Central memory CD8-positive, alpha-beta T cell (primary cell): ENCODE measurements at regions not wholly inside any gene's neighbourhood (a gene's known extent, or its start where the extent isn't known, plus 50 kb on each side); places are given as distances from the start of the nearest gene placed in this dataset.

ENCODE experiments used
- ATAC-seq: fragments of 150-1000 bp; cut with Tn5 transposase; replicated peaks from 2 replicates; pipeline ENCODE4 v1.10.0; 2022; ENCODE audit warnings: mild to moderate bottlenecking, moderate FRiP score, moderate number of reproducible peaks; ENCODE audit not compliant: poor library complexity, severe bottlenecking; ENCODE audit errors: extremely low read depth
- DNase-seq, 2 donors: peaks; one replicate each; pipeline ENCODE4 v3.0.0; 2021; ENCODE audit warnings: low spot score in 2 of 2
- H3K27ac Mint-ChIP-seq: one replicate; pipeline ENCODE4 v1.8.0; 2022; ENCODE audit warnings: low read depth, mild to moderate bottlenecking, moderate library complexity, mixed read lengths
- H3K27me3 Mint-ChIP-seq: one replicate; pipeline ENCODE4 v1.8.0; 2022; ENCODE audit warnings: mixed read lengths
- H3K36me3 Mint-ChIP-seq: one replicate; pipeline ENCODE4 v1.8.0; 2022; ENCODE audit warnings: mild to moderate bottlenecking, moderate library complexity, mixed read lengths; ENCODE audit not compliant: insufficient read depth
- H3K4me1 Mint-ChIP-seq: one replicate; pipeline ENCODE4 v1.8.0; 2022; ENCODE audit warnings: mixed read lengths
- H3K4me3 Mint-ChIP-seq: one replicate; pipeline ENCODE4 v1.8.0; 2022; ENCODE audit warnings: mild to moderate bottlenecking, moderate library complexity, mixed read lengths
- H3K9me3 Mint-ChIP-seq: one replicate; pipeline ENCODE4 v1.8.0; 2022; ENCODE audit warnings: mixed read lengths

- H3K27me3 Mint-ChIP-seq: peaks cover 56% of the 10 kb centered on the region
- no peak for ATAC-seq
Observed at GRCh38 chr5:71932131-71932654, 175.1 kb upstream of the MAP1B start.

GRCh38 chr5:71932655-71933338 lies 174.5 kb upstream of the MAP1B start:
- ATAC-seq (no peak), DNase-seq (no peak)
- H3K9me3 Mint-ChIP-seq: no peaks in the 10 kb centered on the region
- H3K27ac Mint-ChIP-seq: no peak overlapping the region
- H3K4me1 Mint-ChIP-seq: no peaks in the 10 kb centered on the region
- no peak overlapping the region for H3K4me3 Mint-ChIP-seq
- H3K36me3 Mint-ChIP-seq: no peaks in the 10 kb centered on the region
- peaks cover 56% of the 10 kb centered on the region for H3K27me3 Mint-ChIP-seq

More at GRCh38 chr5:71932131-71932654, 175.1 kb upstream of the MAP1B start:
- H3K4me1 Mint-ChIP-seq: no peaks in the 10 kb centered on the region
- no peak overlapping the region for H3K4me3 Mint-ChIP-seq
- no peak overlapping the region for H3K27ac Mint-ChIP-seq
- H3K9me3 Mint-ChIP-seq: no peaks in the 10 kb centered on the region
- H3K36me3 Mint-ChIP-seq: no peaks in the 10 kb centered on the region
- no peak for DNase-seq

GRCh38 chr5:71934322-71934721 lies 173.0 kb upstream of the MAP1B start:
- no peaks in the 10 kb centered on the region for H3K36me3 Mint-ChIP-seq
- no peak overlapping the region for H3K4me3 Mint-ChIP-seq
- H3K27me3 Mint-ChIP-seq: peaks cover 69% of the 10 kb centered on the region
- DNase-seq (no peak), ATAC-seq (no peak)
- H3K27ac Mint-ChIP-seq: no peak overlapping the region
- H3K4me1 Mint-ChIP-seq: no peaks in the 10 kb centered on the region
- H3K9me3 Mint-ChIP-seq: no peaks in the 10 kb centered on the region

GRCh38 chr5:71937921-71938698 lies 169.2 kb upstream of the MAP1B start:
- H3K27ac Mint-ChIP-seq: no peak overlapping the region
- H3K4me1 Mint-ChIP-seq: no peaks in the 10 kb centered on the region
- no peak overlapping the region for H3K4me3 Mint-ChIP-seq
- H3K9me3 Mint-ChIP-seq: no peaks in the 10 kb centered on the region
- ATAC-seq: no peak
- H3K27me3 Mint-ChIP-seq: peaks cover 53% of the 10 kb centered on the region
- H3K36me3 Mint-ChIP-seq: no peaks in the 10 kb centered on the region
- DNase-seq: no peak

- peaks cover 51% of the 10 kb centered on the region for H3K27me3 Mint-ChIP-seq
Observed at GRCh38 chr5:71938895-71939294, 168.4 kb upstream of the MAP1B start.

GRCh38 chr5:71939452-71940230 lies 167.6 kb upstream of the MAP1B start:
- ATAC-seq (no peak), DNase-seq (no peak)
- H3K4me3 Mint-ChIP-seq: no peak overlapping the region
- H3K27ac Mint-ChIP-seq: no peak overlapping the region
- H3K36me3 Mint-ChIP-seq: no peaks in the 10 kb centered on the region
- peaks cover 51% of the 10 kb centered on the region for H3K27me3 Mint-ChIP-seq
- no peaks in the 10 kb centered on the region for H3K9me3 Mint-ChIP-seq
- H3K4me1 Mint-ChIP-seq: no peaks in the 10 kb centered on the region

More at GRCh38 chr5:71938895-71939294, 168.4 kb upstream of the MAP1B start:
- no peaks in the 10 kb centered on the region for H3K9me3 Mint-ChIP-seq
- no peak for DNase-seq
- no peaks in the 10 kb centered on the region for H3K4me1 Mint-ChIP-seq
- H3K27ac Mint-ChIP-seq: no peak overlapping the region
- H3K4me3 Mint-ChIP-seq: no peak overlapping the region
- no peak for ATAC-seq
- H3K36me3 Mint-ChIP-seq: no peaks in the 10 kb centered on the region

- no peak overlapping the region for H3K4me3 Mint-ChIP-seq
- no peaks in the 10 kb centered on the region for H3K9me3 Mint-ChIP-seq
- H3K27me3 Mint-ChIP-seq: peaks cover 56% of the 10 kb centered on the region
- ATAC-seq (no peak), DNase-seq (no peak)
- no peak overlapping the region for H3K27ac Mint-ChIP-seq
- H3K36me3 Mint-ChIP-seq: no peaks in the 10 kb centered on the region
- no peaks in the 10 kb centered on the region for H3K4me1 Mint-ChIP-seq
Observed at GRCh38 chr5:71943874-71944273, 163.4 kb upstream of the MAP1B start.

GRCh38 chr5:71945436-71945835 lies 161.8 kb upstream of the MAP1B start:
- no peaks in the 10 kb centered on the region for H3K9me3 Mint-ChIP-seq
- DNase-seq: no peak
- no peak for ATAC-seq
- H3K27ac Mint-ChIP-seq: no peak overlapping the region
- H3K4me3 Mint-ChIP-seq: no peak overlapping the region
- no peaks in the 10 kb centered on the region for H3K36me3 Mint-ChIP-seq
- no peaks in the 10 kb centered on the region for H3K4me1 Mint-ChIP-seq
- H3K27me3 Mint-ChIP-seq: peaks cover 40% of the 10 kb centered on the region

GRCh38 chr5:71946343-71947030 lies 160.8 kb upstream of the MAP1B start:
- Mint-ChIP-seq H3K36me3 (no peaks in the 10 kb centered on the region), H3K4me3 (no peak overlapping the region), H3K27ac (no peak overlapping the region), H3K27me3 (peaks cover 45% of the 10 kb centered on the region), H3K9me3 (no peaks in the 10 kb centered on the region), H3K4me1 (no peaks in the 10 kb centered on the region)
- DNase-seq (no peak), ATAC-seq (no peak)

- no peak for ATAC-seq
- Mint-ChIP-seq H3K9me3 (no peaks in the 10 kb centered on the region), H3K4me1 (no peaks in the 10 kb centered on the region)
Observed at GRCh38 chr5:71948206-71948605, 159.1 kb upstream of the MAP1B start.

GRCh38 chr5:71949772-71950171 lies 157.5 kb upstream of the MAP1B start:
- Mint-ChIP-seq H3K9me3 (no peaks in the 10 kb centered on the region), H3K27ac (no peak overlapping the region), H3K4me1 (no peaks in the 10 kb centered on the region), H3K4me3 (no peak overlapping the region), H3K36me3 (no peaks in the 10 kb centered on the region), H3K27me3 (peaks cover 36% of the 10 kb centered on the region)
- DNase-seq: no peak
- no peak for ATAC-seq

More at GRCh38 chr5:71948206-71948605, 159.1 kb upstream of the MAP1B start:
- DNase-seq: no peak
- H3K27me3 Mint-ChIP-seq: peaks cover 50% of the 10 kb centered on the region
- H3K36me3 Mint-ChIP-seq: no peaks in the 10 kb centered on the region
- no peak overlapping the region for H3K27ac Mint-ChIP-seq
- no peak overlapping the region for H3K4me3 Mint-ChIP-seq

- no peak overlapping the region for H3K27ac Mint-ChIP-seq
- no peak overlapping the region for H3K4me3 Mint-ChIP-seq
- H3K27me3 Mint-ChIP-seq: peaks cover 40% of the 10 kb centered on the region
- H3K36me3 Mint-ChIP-seq: no peaks in the 10 kb centered on the region
- H3K4me1 Mint-ChIP-seq: no peaks in the 10 kb centered on the region
- ATAC-seq (no peak), DNase-seq (no peak)
- H3K9me3 Mint-ChIP-seq: no peaks in the 10 kb centered on the region
Observed at GRCh38 chr5:71953866-71954265, 153.4 kb upstream of the MAP1B start.
